SK-N-SH treated with all-trans-retinoic acid at 6 μM for 48 hours (cell line): ENCODE measurements at regions not wholly inside any gene's neighbourhood (a gene's known extent, or its start where the extent isn't known, plus 50 kb on each side); places are given as distances from the start of the nearest gene placed in this dataset.
"Not testable (repeated sequence)": the region's sequence is repeated elsewhere in the genome, so short reads cannot be mapped to it uniquely, and the experiment has no call there.

Experiments used
- ATAC-seq: fragments of 200-7000 bp; cut with Tn5 transposase; 3 replicates; pipeline ENCODE4 v1.9.1; 2020; ENCODE audit warnings: mild to moderate bottlenecking, moderate library complexity
- BACH2 ChIP-seq: fragments of 250-450 bp; sonication (Bioruptor Pico); IDR thresholded peaks from 2 replicates; pipeline ENCODE4 v1.9.0; 2021; ENCODE audit warnings: mild to moderate bottlenecking, borderline replicate concordance
- CREB5 ChIP-seq: fragments of 250-450 bp; sonication (Bioruptor Pico); IDR thresholded peaks from 2 replicates; pipeline ENCODE4 v1.5.1; 2020; ENCODE audit warnings: low read depth, mild to moderate bottlenecking, moderate library complexity
- CSRNP3 ChIP-seq: fragments of 250-450 bp; sonication (Bioruptor Pico); IDR thresholded peaks from 2 replicates; pipeline ENCODE4 v1.5.1; 2021; ENCODE audit warnings: mild to moderate bottlenecking, moderate library complexity
- ESRRG ChIP-seq: fragments of 250-450 bp; sonication (Bioruptor Pico); IDR thresholded peaks from 2 replicates; pipeline ENCODE4 v1.6.1; 2021; ENCODE audit warnings: mild to moderate bottlenecking
- GLIS3 ChIP-seq: fragments of 250-450 bp; sonication (Bioruptor Pico); IDR thresholded peaks from 2 replicates; pipeline ENCODE4 v1.5.0; 2020; ENCODE audit warnings: mild to moderate bottlenecking, moderate library complexity
- ISL1 ChIP-seq: fragments of 250-450 bp; sonication (Bioruptor Pico); IDR thresholded peaks from 2 replicates; pipeline ENCODE4 v2.1.2; 2022; ENCODE audit warnings: mild to moderate bottlenecking, moderate library complexity
- PATZ1 ChIP-seq: fragments of 250-450 bp; sonication (Bioruptor Pico); IDR thresholded peaks from 2 replicates; pipeline ENCODE4 v1.8.0; 2020; ENCODE audit warnings: mild to moderate bottlenecking, moderate library complexity, borderline replicate concordance
- POU6F1 ChIP-seq: fragments of 250-450 bp; sonication (Bioruptor Pico); IDR thresholded peaks from 2 replicates; pipeline ENCODE4 v1.8.0; 2021; ENCODE audit warnings: low read depth, mild to moderate bottlenecking, moderate library complexity, borderline replicate concordance
- PPARA ChIP-seq: fragments of 250-450 bp; sonication (Bioruptor Pico); IDR thresholded peaks from 2 replicates; pipeline ENCODE4 v1.5.0; 2020; ENCODE audit warnings: mild to moderate bottlenecking, borderline replicate concordance
- RARB ChIP-seq: fragments of 250-450 bp; sonication (Bioruptor Pico); IDR thresholded peaks from 2 replicates; pipeline ENCODE4 v1.8.0; 2021; ENCODE audit warnings: mild to moderate bottlenecking, moderate library complexity
- SNAI2 ChIP-seq: fragments of 250-450 bp; sonication (Bioruptor Pico); IDR thresholded peaks from 2 replicates; pipeline ENCODE4 v1.5.0; 2020; ENCODE audit warnings: mild to moderate bottlenecking, moderate library complexity
- TCF4 ChIP-seq: fragments of 250-450 bp; sonication (Bioruptor Pico); IDR thresholded peaks from 2 replicates; pipeline ENCODE4 v1.8.0; 2021; ENCODE audit warnings: mild to moderate bottlenecking, moderate library complexity, borderline replicate concordance
- TSHZ2 ChIP-seq: fragments of 250-450 bp; sonication (Bioruptor Pico); IDR thresholded peaks from 2 replicates; pipeline ENCODE4 v1.5.0; 2020; ENCODE audit warnings: mild to moderate bottlenecking, moderate library complexity
- ZC3H10 ChIP-seq: fragments of 250-450 bp; sonication (Bioruptor Pico); IDR thresholded peaks from 2 replicates; pipeline ENCODE4 v1.5.1; 2021; ENCODE audit warnings: mild to moderate bottlenecking, moderate library complexity
- ZFP3 ChIP-seq: fragments of 250-450 bp; sonication (Bioruptor Pico); IDR thresholded peaks from 2 replicates; pipeline ENCODE4 v1.5.0; 2020; ENCODE audit warnings: mild to moderate bottlenecking, moderate library complexity
- ZFP30 ChIP-seq: fragments of 450-650 bp; formaldehyde crosslinking; IDR thresholded peaks from 2 replicates; pipeline ENCODE4 v1.5.0; 2022; ENCODE audit warnings: mild to moderate bottlenecking, moderate library complexity
- ZNF565 ChIP-seq: fragments of 450-650 bp; formaldehyde crosslinking; conservative IDR thresholded peaks from 2 replicates; pipeline ENCODE4 v1.5.0; 2020; ENCODE audit warnings: low read depth, mild to moderate bottlenecking, moderate library complexity

- no peak for TF ChIP-seq PPARA (CRISPR knock-in tag)
- no peak for TF ChIP-seq PATZ1 (CRISPR knock-in tag)
- no peak for TF ChIP-seq RARB (CRISPR knock-in tag)
- no peak for TF ChIP-seq ESRRG
- TF ChIP-seq ZFP30 (CRISPR knock-in tag), result no peak
- no peak for TF ChIP-seq ISL1 (CRISPR knock-in tag)
- no peak for TF ChIP-seq GLIS3 (CRISPR knock-in tag)
- no peak for TF ChIP-seq CREB5 (CRISPR knock-in tag)
- ATAC-seq, result peak; percentile 86
Measured at GRCh38 chr4:100340512-100341485, 150.5 kb upstream of the DDIT4L start.

- no peak for ATAC-seq
- TF ChIP-seq ZFP3 (CRISPR knock-in tag) (no peak), PATZ1 (CRISPR knock-in tag) (no peak), CSRNP3 (CRISPR knock-in tag) (no peak), TSHZ2 (CRISPR knock-in tag) (no peak), SNAI2 (CRISPR knock-in tag) (no peak), ZFP30 (CRISPR knock-in tag) (no peak), ESRRG (no peak), PPARA (CRISPR knock-in tag) (no peak), ZC3H10 (CRISPR knock-in tag) (no peak), ZNF565 (CRISPR knock-in tag) (no peak), POU6F1 (CRISPR knock-in tag) (no peak), BACH2 (CRISPR knock-in tag) (no peak), TCF4 (CRISPR knock-in tag) (no peak)
Measured at GRCh38 chr4:100339870-100340269, 149.6 kb upstream of the DDIT4L start.

- not testable (repeated sequence) for ATAC-seq
Measured at GRCh38 chr4:100333491-100333890, 143.2 kb upstream of the DDIT4L start.
